ENCODE measurements at regions not wholly inside any gene's neighbourhood (a gene's known extent, or its start where the extent isn't known, plus 50 kb on each side); places are given as distances from the start of the nearest gene placed in this dataset.
"Not testable (repeated sequence)": the region's sequence is repeated elsewhere in the genome, so short reads cannot be mapped to it uniquely, and the experiment has no call there.

DNA sequence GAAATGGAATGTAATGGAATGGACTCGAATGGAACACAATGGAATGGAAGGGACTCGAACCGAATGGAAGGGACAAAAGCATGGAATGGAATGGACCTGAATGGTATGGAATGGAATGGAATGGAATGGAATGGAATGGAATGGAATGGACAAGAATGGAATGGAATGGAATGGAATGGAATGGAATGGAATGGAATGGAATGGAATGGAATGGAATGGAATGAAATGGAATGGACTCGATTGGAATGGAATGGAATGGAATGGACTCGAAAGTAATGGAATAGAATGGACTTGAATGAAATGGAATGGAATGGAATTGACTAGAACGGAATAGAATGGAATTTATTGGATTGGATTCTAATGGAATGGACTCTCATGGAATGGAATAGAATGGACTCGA, 245.5 kb downstream of the CCT8L2 start:
- H3K4me3 Mint-ChIP-seq (ENCODE audit: low read depth, unreplicated experiment); intact Hi-C loops (cut with micrococcal nuclease; ENCODE audit: unreplicated experiment); H3K4me1 Mint-ChIP-seq (ENCODE audit: low read depth, unreplicated experiment); DNase-seq; H3K27me3 Mint-ChIP-seq (ENCODE audit: unreplicated experiment); H3K27ac Mint-ChIP-seq (ENCODE audit: unreplicated experiment); H3K9me3 Mint-ChIP-seq (ENCODE audit: low read depth, unreplicated experiment); BruUV-seq (replicated peaks); CTCF ChIA-PET; H3K36me3 Mint-ChIP-seq (ENCODE audit: insufficient read depth, unreplicated experiment): not testable (repeated sequence)

GRCh38 chr22:16315565-16315964, 277.0 kb downstream of the CCT8L2 start:
- BruUV-seq (replicated peaks); H3K4me3 Mint-ChIP-seq (ENCODE audit: low read depth, unreplicated experiment); DNase-seq; H3K27ac Mint-ChIP-seq (ENCODE audit: unreplicated experiment); H3K4me1 Mint-ChIP-seq (ENCODE audit: low read depth, unreplicated experiment); CTCF ChIA-PET; H3K9me3 Mint-ChIP-seq (ENCODE audit: low read depth, unreplicated experiment); H3K36me3 Mint-ChIP-seq (ENCODE audit: insufficient read depth, unreplicated experiment); intact Hi-C loops (cut with micrococcal nuclease; ENCODE audit: unreplicated experiment); H3K27me3 Mint-ChIP-seq (ENCODE audit: unreplicated experiment): not testable (repeated sequence)

Data from Calu3 (cell line).